SK-N-SH (cell line): ENCODE measurements at regions not wholly inside any gene's neighbourhood (a gene's known extent, or its start where the extent isn't known, plus 50 kb on each side); places are given as distances from the start of the nearest gene placed in this dataset.
A peak's percentile ranks its signal among the peaks of the same experiment; 100 is the strongest.

Experiments
- CTCF ChIA-PET: fragments of 300-600, 350-600 bp; formaldehyde crosslinking; extraction: SDS; loops from one replicate; lab custom pipeline; 2021; lab: Yijun Ruan, JAX
- POLR2A ChIA-PET: fragments of 350-600 bp; sonication (Branson Sonifier 250); formaldehyde crosslinking; extraction: SDS; loops from one replicate; lab custom pipeline; 2020; ENCODE audit warnings: antibody characterized with exemption, inconsistent platforms; lab: Yijun Ruan, JAX
- DNase-seq: peaks from one replicate; pipeline ENCODE4 v3.0.0; 2012
- H2AFZ ChIP-seq: fragments of 200-600 bp; sonication (generic); 2 replicates; pipeline ENCODE4 v1.8.1; 2016; ENCODE audit warnings: antibody characterized with exemption, mild to moderate bottlenecking, low read depth
- H3F3A ChIP-seq: fragments of 200-600 bp; sonication (generic); replicated peaks from 2 replicates; pipeline ENCODE3; 2016; ENCODE audit warnings: antibody characterized with exemption, mild to moderate bottlenecking; ENCODE audit not compliant: insufficient read depth
- H3K27ac ChIP-seq, 2 experiments: fragments of 200-500 bp in 1 of 2; fragments of 200-600 bp in 1 of 2; sonication (Bioruptor generic) in 1 of 2; sonication (generic), shearing (Covaris generic) in 1 of 2; 2 replicates each; pipeline versions ENCODE4 v1.5.1 to v1.6.1; 2014 to 2016; ENCODE audit warnings: low read depth in 2 of 2, inconsistent platforms in 1 of 2, low read length in 1 of 2, mild to moderate bottlenecking in 1 of 2, mixed read lengths in 1 of 2
- H3K27me3 ChIP-seq: fragments of 200-600 bp; sonication (generic), shearing (Covaris generic); 2 replicates; pipeline ENCODE4 v1.6.1; 2016; ENCODE audit warnings: mixed run types; ENCODE audit not compliant: insufficient read depth
- H3K36me3 ChIP-seq, 2 experiments: fragments of 200-500 bp in 1 of 2; fragments of 200-600 bp in 1 of 2; sonication (Bioruptor generic) in 1 of 2; sonication (generic) in 1 of 2; replicated peaks in 1 of 2; 2 replicates each; pipeline versions ENCODE3 to v1.5.1; 2014 to 2016; ENCODE audit warnings: low read length in 1 of 2, mild to moderate bottlenecking in 1 of 2; ENCODE audit not compliant: insufficient read depth in 2 of 2, control insufficient read depth in 1 of 2
- H3K4me1 ChIP-seq, 2 experiments: fragments of 200-500 bp in 1 of 2; fragments of 200-600 bp in 1 of 2; sonication (Bioruptor generic) in 1 of 2; sonication (generic), shearing (Covaris generic) in 1 of 2; 2 replicates each; pipeline versions ENCODE4 v1.5.1 to v1.6.1; 2014 to 2016; ENCODE audit warnings: low read depth in 1 of 2, low read length in 1 of 2, mixed run types in 1 of 2; ENCODE audit not compliant: insufficient read depth in 2 of 2, control insufficient read depth in 1 of 2
- H3K4me2 ChIP-seq: fragments of 200-600 bp; sonication (generic), shearing (Covaris generic); 2 replicates; pipeline ENCODE4 v1.6.1; 2017; ENCODE audit warnings: mixed run types
- H3K4me3 ChIP-seq, 2 experiments: fragments of 200-500 bp in 1 of 2; fragments of 200-600 bp in 1 of 2; sonication (Bioruptor generic) in 1 of 2; sonication (generic), shearing (Covaris generic) in 1 of 2; 2 replicates each; pipeline versions ENCODE4 v1.5.1 to v1.8.1; 2014 to 2016; ENCODE audit warnings: low read depth in 2 of 2, inconsistent platforms in 1 of 2, low read length in 1 of 2, mild to moderate bottlenecking in 1 of 2, mixed read lengths in 1 of 2, moderate library complexity in 1 of 2
- H3K79me2 ChIP-seq: fragments of 200-600 bp; sonication (generic); 2 replicates; pipeline ENCODE4 v1.8.1; 2017; ENCODE audit warnings: mild to moderate bottlenecking; ENCODE audit not compliant: insufficient read depth
- H3K9ac ChIP-seq: fragments of 200-600 bp; sonication (generic); 2 replicates; pipeline ENCODE4 v1.6.1; 2017; ENCODE audit warnings: mixed run types
- H3K9me2 ChIP-seq: fragments of 200-600 bp; sonication (generic); 2 replicates; pipeline ENCODE4 v1.6.1; 2017; ENCODE audit warnings: mixed run types
- H3K9me3 ChIP-seq: fragments of 200-600 bp; sonication (generic); 2 replicates; pipeline ENCODE4 v1.6.1; 2017; ENCODE audit warnings: mixed run types, mild to moderate bottlenecking, moderate library complexity
- H4K20me1 ChIP-seq: fragments of 200-600 bp; sonication (generic); 2 replicates; pipeline ENCODE4 v1.6.1; 2017; ENCODE audit warnings: mild to moderate bottlenecking, mixed run types; ENCODE audit not compliant: insufficient read depth
- CHD2 ChIP-seq: fragments of 150-350 bp; IDR thresholded peaks from 2 replicates; pipeline ENCODE4 v1.6.1; 2018; ENCODE audit warnings: low read length; ENCODE audit not compliant: partially characterized antibody
- CTCF ChIP-seq: fragments of 200-600 bp; sonication (generic); IDR thresholded peaks from 2 replicates; pipeline ENCODE4 v1.6.1; 2017; ENCODE audit warnings: antibody characterized with exemption, mild to moderate bottlenecking, moderate library complexity
- EP300 ChIP-seq, 2 experiments: IDR thresholded peaks; 2 replicates each; pipeline versions ENCODE4 v1.4.0 to v1.6.1; 2012; ENCODE audit warnings: borderline replicate concordance in 1 of 2, low read depth in 1 of 2, low read length in 1 of 2
- EZH2phosphoT487 ChIP-seq: fragments of 200-600 bp; sonication (generic); IDR thresholded peaks from 2 replicates; pipeline ENCODE4 v1.6.1; 2017; ENCODE audit warnings: low read depth, mixed run types, mild to moderate bottlenecking, antibody characterized with exemption, moderate library complexity, borderline replicate concordance
- FOXM1 ChIP-seq: IDR thresholded peaks from 2 replicates; pipeline ENCODE4 v1.4.0; 2012; ENCODE audit warnings: low read depth, mild to moderate bottlenecking
- GATA2 ChIP-seq: sonication (generic); formaldehyde crosslinking; IDR thresholded peaks from 2 replicates; pipeline ENCODE4 v1.5.0; 2020; ENCODE audit warnings: mild to moderate bottlenecking, missing genetic modification reagents
- MEF2A ChIP-seq: IDR thresholded peaks from 2 replicates; pipeline ENCODE4 v1.4.0; 2012; ENCODE audit warnings: low read depth, borderline replicate concordance
- NFIC ChIP-seq: IDR thresholded peaks from 2 replicates; pipeline ENCODE4 v1.4.0; 2012; ENCODE audit warnings: borderline replicate concordance
- POLR2AphosphoS5 ChIP-seq: IDR thresholded peaks from 2 replicates; pipeline ENCODE4 v1.6.1; 2012; ENCODE audit warnings: low read depth, low read length
- RAD21 ChIP-seq: IDR thresholded peaks from 2 replicates; pipeline ENCODE4 v1.6.1; 2012; ENCODE audit warnings: mild to moderate bottlenecking, low read length
- RFX5 ChIP-seq: IDR thresholded peaks from 2 replicates; pipeline ENCODE4 v1.6.1; 2012; ENCODE audit warnings: mild to moderate bottlenecking, improper control_type of control experiment, low read length
- SIN3A ChIP-seq: IDR thresholded peaks from 2 replicates; pipeline ENCODE4 v1.6.1; 2012; ENCODE audit warnings: low read depth, mild to moderate bottlenecking, low read length, moderate library complexity, borderline replicate concordance
- SMC3 ChIP-seq: IDR thresholded peaks from 2 replicates; pipeline ENCODE4 v1.6.1; 2012; ENCODE audit warnings: low read depth, low read length, improper control_type of control experiment
- TAF1 ChIP-seq: IDR thresholded peaks from 2 replicates; pipeline ENCODE4 v1.6.1; 2012; ENCODE audit warnings: low read depth, mild to moderate bottlenecking, low read length, moderate library complexity, borderline replicate concordance
- TEAD4 ChIP-seq: IDR thresholded peaks from 2 replicates; pipeline ENCODE4 v1.4.0; 2012; ENCODE audit warnings: mild to moderate bottlenecking, borderline replicate concordance; ENCODE audit not compliant: insufficient read depth
- USF2 ChIP-seq: fragments of 150-350 bp; IDR thresholded peaks from 2 replicates; pipeline ENCODE4 v1.6.1; 2017; ENCODE audit warnings: antibody characterized with exemption, low read length, low read depth, borderline replicate concordance
- WGBS: methylation state at CpG from one replicate; pipeline ENCODE4 v1.1.6; 2017; ENCODE audit warnings: low lambda C conversion rate; 5-methylcytosine and 5-hydroxymethylcytosine counted together

- Histone ChIP-seq H3K4me2 (no peak overlapping the region), H3K9me3 (no peaks in the 10 kb centered on the region), H3K4me3 (no peak overlapping the region; a peak in 1 of 4 replicates), H3K9ac (no peak overlapping the region), H3K27me3 (no peaks in the 10 kb centered on the region)
- peak; percentile 80 for DNase-seq
- WGBS: 15% methylated on average over 8 of the region's 10 CpGs
- ChIA-PET CTCF (no interaction called here), POLR2A (interaction anchor here (1.1 to 1.5 kb wide), 3 partner anchors 10 to 33 kb away, joined by 5 to 11 read pairs (median 5); no protein-coding TSS in a partner anchor)
- TF ChIP-seq RAD21: 0 out of 2 replicates have a peak, but pooled peaks have one; percentile 3
- TF ChIP-seq EP300 (IDR thresholded peaks at IDR 0.05; ENCODE audit: borderline replicate concordance in 1 of 2, low read depth in 1 of 2, low read length in 1 of 2): peak in 1 of 2 experiments; percentile 75; a peak in 1 of 4 replicates
- no peak for TF ChIP-seq MEF2A
- TF ChIP-seq GATA2 (CRISPR knock-in tag): peak; percentile 53; the same call in 1 of the 2 replicates
- TF ChIP-seq, all 33 proteins: peak for 3
- H3K9me2 ChIP-seq: no peaks in the 10 kb centered on the region
- no peaks in the 10 kb centered on the region for H3K36me3 ChIP-seq
- no peaks in the 10 kb centered on the region for H3F3A ChIP-seq
- no peaks in the 10 kb centered on the region for H4K20me1 ChIP-seq
- H3K4me1 ChIP-seq: peaks cover 0 to 33% of the 10 kb centered on the region in 2 experiments; a peak in 1 of 4 replicates
- peak overlapping the region in 1 of 2 experiments; percentile 91; a peak in 2 of 4 replicates for H3K27ac ChIP-seq
- no peaks in the 10 kb centered on the region for H3K79me2 ChIP-seq
- H2AFZ ChIP-seq: no peak overlapping the region
These were observed 363.5 kb downstream of the TMEM121 start for GRCh38 chr14:105889666-105890473.

- Histone ChIP-seq H3K36me3 (no peaks in the 10 kb centered on the region), H3K9me3 (no peaks in the 10 kb centered on the region), H3K9me2 (no peaks in the 10 kb centered on the region), H3K27me3 (no peaks in the 10 kb centered on the region), H3K27ac (peak overlapping the region in 1 of 2 experiments; percentile 91; a peak in 2 of 4 replicates), H3K4me1 (peaks cover 0 to 32% of the 10 kb centered on the region in 2 experiments; a peak in 1 of 4 replicates), H3F3A (no peaks in the 10 kb centered on the region), H3K79me2 (no peaks in the 10 kb centered on the region), H3K4me3 (no peak overlapping the region), H4K20me1 (no peaks in the 10 kb centered on the region), H2AFZ (no peak overlapping the region), H3K9ac (no peak overlapping the region), H3K4me2 (no peak overlapping the region)
- WGBS: no CpG with 5 or more reads among the region's 18 CpGs
- CTCF ChIA-PET: no interaction called here
- no peak for DNase-seq
- TF ChIP-seq CHD2 (no peak), POLR2AphosphoS5 (no peak), FOXM1 (no peak), SMC3 (no peak), RAD21 (no peak), SIN3A (no peak), EZH2phosphoT487 (no peak), TAF1 (no peak), RFX5 (no peak), USF2 (no peak), CTCF (no peak), GATA2 (CRISPR knock-in tag) (no peak), TEAD4 (no peak), MEF2A (no peak), NFIC (no peak)
- POLR2A ChIA-PET: interaction anchor here (1.1 to 1.5 kb wide), 3 partner anchors 11 to 33 kb away, joined by 5 to 11 read pairs (median 5); no protein-coding TSS in a partner anchor
These were observed 364.3 kb downstream of the TMEM121 start for GRCh38 chr14:105890474-105891220.
